HCT116 (cell line): ENCODE measurements at regions not wholly inside any gene's neighbourhood (a gene's known extent, or its start where the extent isn't known, plus 50 kb on each side); places are given as distances from the start of the nearest gene placed in this dataset.

Source experiments
- ATAC-seq: fragments of 200-7000 bp; cut with Tn5 transposase; 2 replicates; pipeline ENCODE4 v1.9.1; 2020; ENCODE audit warnings: mild to moderate bottlenecking, moderate library complexity
- BruUV-seq: library from RNA; stranded (reverse); fragments of 400-500 nt; replicated peaks from 2 replicates; lab custom pipeline; 2021; lab: Mats Ljungman, UMichigan
- CTCF ChIA-PET: fragments of 300-600 bp; sonication (Branson Sonifier 250); formaldehyde crosslinking; loops from one replicate; lab custom pipeline; 2021; ENCODE audit warnings: antibody characterized with exemption; lab: Charles Lee
- POLR2A ChIA-PET: fragments of 300-600, 350-600 bp; sonication (Branson Sonifier 250); formaldehyde crosslinking; loops from one replicate; lab custom pipeline; 2021; ENCODE audit warnings: antibody characterized with exemption; lab: Charles Lee
- RAD21 ChIA-PET, 2 experiments: fragments of 300-600 bp; sonication (Branson Sonifier 250); formaldehyde crosslinking; loops; one replicate each; lab custom pipeline; 2023; ENCODE audit warnings: low total read pairs in 2 of 2; ENCODE audit not compliant: uncharacterized antibody in 2 of 2, unreplicated experiment in 2 of 2, low non-redundant PET in 1 of 2; lab: Charles Lee
- DNase-seq: peaks from one replicate; pipeline ENCODE4 v3.0.0-alpha.2; 2010; ENCODE audit warnings: low read depth, low spot score
- H2AFZ ChIP-seq: fragments of 200-600 bp; shearing (Covaris generic), sonication (generic); 2 replicates; pipeline ENCODE4 v1.6.1; 2017; ENCODE audit warnings: low read depth, mixed run types, mixed read lengths, antibody characterized with exemption, low read length; ENCODE audit not compliant: poor library complexity, severe bottlenecking
- H3K27ac ChIP-seq: 2 replicates; pipeline ENCODE4 v1.5.1; 2012; ENCODE audit warnings: low read depth, low read length
- H3K27me3 ChIP-seq: fragments of 200-600 bp; sonication (generic); 2 replicates; pipeline ENCODE4 v1.6.1; 2016; ENCODE audit warnings: mixed run types, low read length, mixed read lengths; ENCODE audit not compliant: insufficient read depth
- H3K36me3 ChIP-seq, 2 experiments: fragments of 200-500 bp in 1 of 2; fragments of 200-600 bp in 1 of 2; sonication (Bioruptor generic) in 1 of 2; sonication (generic) in 1 of 2; 2 replicates each; pipeline versions ENCODE4 v1.5.1 to v1.6.1; 2014 to 2016; ENCODE audit warnings: low read length in 2 of 2, inconsistent platforms in 1 of 2, mixed read lengths in 1 of 2, mixed run types in 1 of 2; ENCODE audit not compliant: insufficient read depth in 2 of 2, control insufficient read depth in 1 of 2
- H3K4me1 ChIP-seq, 2 experiments: fragments of 200-600 bp in 1 of 2; sonication (generic) in 1 of 2; 2 replicates each; pipeline versions ENCODE4 v1.5.1 to v1.6.1; 2012 to 2017; ENCODE audit warnings: low read length in 2 of 2, inconsistent platforms in 1 of 2, mild to moderate bottlenecking in 1 of 2, mixed read lengths in 1 of 2, mixed run types in 1 of 2, moderate library complexity in 1 of 2; ENCODE audit not compliant: insufficient read depth in 2 of 2, control insufficient read depth in 1 of 2
- H3K4me2 ChIP-seq: fragments of 200-600 bp; sonication (generic); 2 replicates; pipeline ENCODE4 v1.6.1; 2017; ENCODE audit warnings: mixed run types, low read length, mixed read lengths
- H3K4me3 ChIP-seq, 2 experiments: fragments of 200-600 bp in 1 of 2; sonication (generic) in 1 of 2; replicated peaks in 1 of 2; 2 replicates each; pipeline ENCODE4 v1.5.1; 2011 to 2016; ENCODE audit warnings: low read length in 2 of 2, control low read depth in 1 of 2, low read depth in 1 of 2, mild to moderate bottlenecking in 1 of 2, mixed read lengths in 1 of 2, mixed run types in 1 of 2
- H3K79me2 ChIP-seq: fragments of 200-600 bp; sonication (generic); 2 replicates; pipeline ENCODE4 v1.6.1; 2017; ENCODE audit warnings: mild to moderate bottlenecking, mixed run types, low read length, moderate library complexity, mixed read lengths; ENCODE audit not compliant: insufficient read depth
- H3K9ac ChIP-seq: fragments of 200-600 bp; sonication (generic); 2 replicates; pipeline ENCODE4 v1.6.1; 2016; ENCODE audit warnings: low read length, mixed read lengths
- H3K9me2 ChIP-seq: fragments of 200-600 bp; sonication (generic), shearing (Covaris generic); 2 replicates; pipeline ENCODE4 v1.6.1; 2017; ENCODE audit warnings: mixed run types, mild to moderate bottlenecking, moderate library complexity; ENCODE audit not compliant: insufficient read depth
- H3K9me3 ChIP-seq, 2 experiments: fragments of 200-500 bp in 1 of 2; fragments of 200-600 bp in 1 of 2; sonication (Bioruptor generic) in 1 of 2; sonication (generic) in 1 of 2; 2 replicates each; pipeline ENCODE4 v1.6.1; 2014 to 2017; ENCODE audit warnings: low read length in 2 of 2, mixed read lengths in 2 of 2, inconsistent platforms in 1 of 2, low read depth in 1 of 2, mild to moderate bottlenecking in 1 of 2, mixed run types in 1 of 2, moderate library complexity in 1 of 2; ENCODE audit not compliant: control insufficient read depth in 1 of 2, insufficient read depth in 1 of 2
- H4K20me1 ChIP-seq: fragments of 200-600 bp; sonication (generic), shearing (Covaris generic); 2 replicates; pipeline ENCODE4 v1.6.1; 2017; ENCODE audit warnings: mixed run types, mild to moderate bottlenecking, moderate library complexity; ENCODE audit not compliant: insufficient read depth
- ATF3 ChIP-seq: IDR thresholded peaks from 2 replicates; pipeline ENCODE4 v1.6.1; 2012
- CTCF ChIP-seq, 3 experiments: fragments of 200-600 bp in 1 of 3; sonication (generic) in 1 of 3; IDR thresholded peaks in 2 of 3; conservative IDR thresholded peaks in 1 of 3; 2 replicates each; pipeline ENCODE4 v1.5.1; 2012 to 2017; ENCODE audit warnings: low read depth in 2 of 3, low read length in 2 of 3, antibody characterized with exemption in 1 of 3, borderline replicate concordance in 1 of 3, control low read depth in 1 of 3, mild to moderate bottlenecking in 1 of 3, mixed read lengths in 1 of 3, mixed run types in 1 of 3, moderate library complexity in 1 of 3; ENCODE audit not compliant: insufficient read depth in 1 of 3
- EGR1 ChIP-seq: IDR thresholded peaks from 2 replicates; pipeline ENCODE4 v1.6.1; 2012; ENCODE audit warnings: low read depth
- ELF1 ChIP-seq: IDR thresholded peaks from 2 replicates; pipeline ENCODE4 v1.6.1; 2012; ENCODE audit warnings: low read depth, borderline replicate concordance
- EZH2phosphoT487 ChIP-seq: fragments of 200-600 bp; IDR thresholded peaks from 2 replicates; pipeline ENCODE4 v1.6.1; 2018; ENCODE audit warnings: antibody characterized with exemption, borderline replicate concordance
- FOSL1 ChIP-seq: IDR thresholded peaks from 2 replicates; pipeline ENCODE4 v1.6.1; 2012; ENCODE audit warnings: low read depth
- JUND ChIP-seq: IDR thresholded peaks from 2 replicates; pipeline ENCODE4 v1.6.1; 2012
- POLR2A ChIP-seq: IDR thresholded peaks from 2 replicates; pipeline ENCODE4 v1.7.0; 2011; ENCODE audit warnings: borderline replicate concordance; ENCODE audit not compliant: insufficient read depth, insufficient read length; ENCODE audit errors: extremely low read depth
- POLR2AphosphoS5 ChIP-seq: IDR thresholded peaks from 2 replicates; pipeline ENCODE4 v1.6.1; 2011; ENCODE audit warnings: mild to moderate bottlenecking, low read depth, low read length, moderate library complexity
- RAD21 ChIP-seq: IDR thresholded peaks from 2 replicates; pipeline ENCODE4 v1.6.1; 2012; ENCODE audit warnings: low read depth, mild to moderate bottlenecking
- REST ChIP-seq: IDR thresholded peaks from 2 replicates; pipeline ENCODE4 v1.6.1; 2012; ENCODE audit warnings: low read depth
- SIN3A ChIP-seq: IDR thresholded peaks from 2 replicates; pipeline ENCODE4 v1.6.1; 2012; ENCODE audit warnings: low read depth
- SP1 ChIP-seq: IDR thresholded peaks from 2 replicates; pipeline ENCODE4 v1.6.1; 2012; ENCODE audit warnings: low read depth
- ZFX ChIP-seq: fragments of 450-650 bp; IDR thresholded peaks from 2 replicates; pipeline ENCODE4 v1.6.1; 2017
- ZNF274 ChIP-seq: fragments of 200-500 bp; sonication (Bioruptor generic); IDR thresholded peaks from 2 replicates; pipeline ENCODE4 v1.6.1; 2014; ENCODE audit warnings: mild to moderate bottlenecking, low read depth, low read length, inconsistent platforms
- intact Hi-C: fragments of 100-400 bp; cut with micrococcal nuclease; formaldehyde crosslinking; loops from 2 replicates; pipeline ENCODE4 v1.10.0; 2022

- H3K4me2 ChIP-seq = no peak overlapping the region
- no peaks in the 10 kb centered on the region for H3K4me1 ChIP-seq
- H3K9ac ChIP-seq = no peak overlapping the region
- intact Hi-C loops = no loop called here
- ATAC-seq (no peak), DNase-seq (no peak)
- H3K9me3 ChIP-seq = no peaks in the 10 kb centered on the region
- POLR2A ChIA-PET = no interaction called here
- no peaks in the 10 kb centered on the region for H3K27me3 ChIP-seq
- no peaks in the 10 kb centered on the region for H4K20me1 ChIP-seq
- H3K36me3 ChIP-seq = no peaks in the 10 kb centered on the region
- CTCF ChIA-PET = no interaction called here
- no peak overlapping the region for H3K27ac ChIP-seq
- no peaks in the 10 kb centered on the region for H3K79me2 ChIP-seq
- no peak overlapping the region for H3K4me3 ChIP-seq
- no peak for TF ChIP-seq FOSL1
- no peaks in the 10 kb centered on the region for H3K9me2 ChIP-seq
- H2AFZ ChIP-seq = no peak overlapping the region
- BruUV-seq = no TSS peak
- RAD21 ChIA-PET = no interaction called here
Measured at GRCh38 chr3:67876261-67876660, 221.8 kb upstream of the SUCLG2 start.

GRCh38 chr3:67875858-67876257, 221.4 kb upstream of the SUCLG2 start:
- ATAC-seq (no peak), DNase-seq (no peak)
- H3K4me2 ChIP-seq = no peak overlapping the region
- no peak overlapping the region for H2AFZ ChIP-seq
- ChIA-PET RAD21 (no interaction called here), POLR2A (no interaction called here), CTCF (no interaction called here)
- no peaks in the 10 kb centered on the region for H3K9me2 ChIP-seq
- no peaks in the 10 kb centered on the region for H3K27me3 ChIP-seq
- intact Hi-C loops = no loop called here
- no peaks in the 10 kb centered on the region for H3K79me2 ChIP-seq
- H3K4me3 ChIP-seq = no peak overlapping the region
- no peak overlapping the region for H3K9ac ChIP-seq
- no TSS peak for BruUV-seq
- H3K4me1 ChIP-seq = no peaks in the 10 kb centered on the region
- TF ChIP-seq CTCF (IDR thresholded peaks at IDR 0.05 in 2 of 3, conservative IDR thresholded peaks at IDR 0.05 in 1 of 3; ENCODE audit: borderline replicate concordance in 1 of 3, insufficient read depth in 1 of 3, low read depth in 2 of 3, low read length in 2 of 3) (no peak), RAD21 (no peak), ZNF274 (no peak), SP1 (no peak), POLR2A (no peak), ZFX (no peak), POLR2AphosphoS5 (no peak), EZH2phosphoT487 (no peak), ATF3 (no peak), REST (no peak), ELF1 (no peak), SIN3A (no peak), EGR1 (no peak), JUND (no peak)
- no peaks in the 10 kb centered on the region for H3K9me3 ChIP-seq
- H3K36me3 ChIP-seq = no peaks in the 10 kb centered on the region
- no peaks in the 10 kb centered on the region for H4K20me1 ChIP-seq
- no peak overlapping the region for H3K27ac ChIP-seq
